HG02981 (cell line): ENCODE measurements at regions not wholly inside any gene's neighbourhood (a gene's known extent, or its start where the extent isn't known, plus 50 kb on each side); places are given as distances from the start of the nearest gene placed in this dataset.
"Not testable (repeated sequence)": the region's sequence is repeated elsewhere in the genome, so short reads cannot be mapped to it uniquely, and the experiment has no call there.

Experiments used
- ATAC-seq: cut with Tn5 transposase; IDR thresholded peaks from one replicate; pipeline ENCODE4 v1.9.1; 2021; ENCODE audit warnings: mild to moderate bottlenecking, moderate library complexity; ENCODE audit not compliant: unreplicated experiment

DNA sequence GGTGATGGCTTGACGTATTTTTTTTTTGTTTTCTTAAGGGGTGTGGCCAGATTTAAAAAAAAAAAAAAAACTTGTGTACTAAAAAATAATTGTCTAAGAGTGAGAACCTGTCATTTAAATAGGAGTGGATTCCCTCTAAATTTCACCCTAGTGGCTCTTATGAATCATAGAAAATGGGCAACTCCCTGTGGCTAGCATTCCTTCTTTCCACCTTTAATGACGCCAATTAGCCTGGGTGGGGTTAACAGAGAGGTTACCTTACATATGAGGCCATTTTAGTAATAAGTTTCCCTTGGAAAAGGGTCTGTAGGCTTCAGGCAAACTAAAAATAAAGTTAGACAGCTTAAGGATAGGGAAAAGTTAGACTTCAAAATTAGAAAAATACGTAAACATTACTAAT, 223.5 kb upstream of the FAM241A start:
- ATAC-seq: no peak

DNA sequence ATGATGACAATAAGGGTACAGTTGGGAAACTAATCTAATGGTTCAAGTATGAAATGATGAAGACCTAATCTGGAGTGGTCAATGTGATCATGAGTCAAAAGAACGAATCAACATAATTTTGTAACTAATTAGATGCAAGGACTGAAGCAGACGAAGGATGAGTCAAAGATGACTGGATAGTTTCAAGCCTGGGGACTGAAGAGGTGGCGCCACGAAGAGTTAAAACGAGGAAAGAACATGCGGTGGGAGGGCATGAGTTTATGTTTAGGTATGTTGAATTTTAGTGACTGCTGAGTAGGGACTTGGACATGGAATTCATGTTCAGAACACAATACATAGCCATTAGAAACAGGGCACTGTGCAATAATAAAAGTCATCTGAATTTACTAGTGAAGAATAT, 221.5 kb upstream of the FAM241A start:
- ATAC-seq: no peak

DNA sequence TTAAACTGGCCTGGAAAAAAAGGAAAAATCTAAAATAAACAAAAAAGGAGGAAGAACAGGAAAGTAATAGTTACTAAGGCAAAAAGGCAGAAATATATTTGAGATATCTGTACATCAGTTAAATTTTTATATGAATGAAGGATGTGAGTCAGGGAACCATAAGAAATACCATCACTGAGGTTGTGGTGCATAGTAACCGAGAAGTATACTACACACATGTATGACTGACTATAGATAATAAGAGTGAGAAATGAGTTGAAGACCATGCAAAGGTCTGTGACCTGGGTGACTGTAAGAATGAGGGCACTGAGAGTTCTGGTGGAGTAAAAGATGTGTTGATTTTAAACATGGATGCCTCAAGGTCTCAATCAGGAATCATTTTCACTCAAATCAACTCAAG, 220.6 kb upstream of the FAM241A start:
- no peak for ATAC-seq

DNA sequence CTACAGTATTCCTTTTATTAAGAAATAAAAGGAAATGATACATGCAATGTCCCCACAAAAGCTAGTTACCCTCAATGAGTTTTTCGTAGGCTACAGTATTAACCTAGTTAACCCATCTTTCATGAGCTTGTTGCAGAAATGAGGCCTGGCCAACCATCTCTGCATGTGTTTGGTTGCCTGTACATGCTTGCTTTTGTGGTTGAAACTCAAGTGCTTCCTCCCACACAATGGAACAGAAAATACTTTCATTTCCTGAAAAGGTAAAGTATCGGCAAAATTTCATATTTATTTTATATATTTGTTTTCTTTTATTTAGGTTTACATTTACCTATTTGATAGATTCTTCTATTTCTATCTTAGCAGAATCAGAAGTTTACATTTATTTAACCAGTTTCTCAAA, 214.6 kb upstream of the FAM241A start:
- ATAC-seq: peak; percentile 100

DNA sequence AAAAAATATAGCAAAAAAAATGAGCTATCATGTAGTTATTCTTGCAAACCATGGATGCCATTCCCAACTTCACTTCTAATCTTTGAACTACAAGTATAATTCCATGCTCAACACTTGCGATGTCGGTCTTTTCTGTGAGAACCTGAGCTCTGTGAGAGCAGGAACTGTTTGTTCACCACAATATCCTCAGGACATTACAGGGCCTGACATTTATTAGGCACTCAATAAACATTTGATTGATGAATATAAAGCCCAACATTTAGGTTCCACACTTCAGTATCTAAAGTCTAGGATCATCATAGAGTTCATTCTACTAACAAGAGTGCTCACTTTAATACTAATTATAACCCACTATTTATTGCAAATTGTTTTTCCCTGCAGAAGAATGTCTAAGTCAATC, 211.6 kb upstream of the FAM241A start:
- no peak for ATAC-seq

DNA sequence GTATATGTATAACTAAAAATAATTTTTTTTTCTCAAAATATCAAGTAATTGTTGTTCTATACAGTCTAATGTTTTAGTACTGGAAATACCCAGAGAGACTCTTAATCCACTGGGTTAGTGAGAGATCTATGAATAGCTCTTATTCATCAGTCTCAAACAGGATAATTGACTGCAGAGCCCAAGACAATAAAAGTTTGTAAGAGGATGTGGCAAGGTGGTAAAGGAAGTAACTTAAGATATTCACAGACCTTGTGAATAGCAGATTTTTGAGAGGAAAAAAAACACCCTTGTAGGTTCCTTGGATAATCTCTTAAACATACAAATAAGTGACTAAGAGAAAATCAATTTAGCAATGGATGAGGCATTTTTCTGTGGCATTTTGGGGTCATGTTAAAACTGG, 210.9 kb upstream of the FAM241A start:
- ATAC-seq: no peak

DNA sequence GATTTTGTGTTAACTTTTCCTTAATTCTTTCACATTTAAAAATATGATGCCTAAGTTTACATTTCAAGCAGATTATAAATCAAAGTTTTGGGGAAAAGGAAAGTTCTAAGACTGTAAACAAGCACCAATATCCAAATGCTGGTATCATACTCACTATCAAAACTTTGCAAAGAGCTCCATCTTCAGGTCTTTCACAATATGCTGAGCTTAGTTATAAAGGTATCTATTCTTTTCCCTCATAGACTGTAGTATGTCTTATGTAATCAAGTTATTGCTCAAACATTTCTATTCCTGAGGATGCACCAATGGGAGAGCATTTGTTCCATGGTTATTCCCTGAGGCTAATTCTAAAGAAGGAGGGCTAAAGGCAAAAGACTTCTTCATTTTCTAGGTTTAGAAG, 207.9 kb upstream of the FAM241A start:
- peak; percentile 79 for ATAC-seq

DNA sequence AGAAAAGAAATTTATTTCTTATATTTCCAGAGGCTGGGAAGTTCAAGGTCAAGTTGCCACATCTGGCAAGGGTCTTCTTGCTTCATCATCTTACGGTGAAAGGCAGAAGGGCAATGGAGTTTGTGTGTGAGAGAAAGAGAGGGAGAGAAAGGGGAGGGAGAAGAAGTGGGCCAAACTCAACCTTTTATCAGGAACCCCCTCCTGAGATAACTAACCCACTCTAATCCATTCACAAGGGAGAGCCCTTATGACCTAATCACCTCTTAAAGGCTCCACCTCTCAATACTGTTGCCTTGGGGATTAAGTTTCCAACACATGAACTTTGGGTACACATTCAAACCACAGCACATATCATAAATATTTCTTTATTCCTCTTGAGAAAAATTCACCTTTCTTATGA, 203.3 kb upstream of the FAM241A start:
- ATAC-seq: no peak

DNA sequence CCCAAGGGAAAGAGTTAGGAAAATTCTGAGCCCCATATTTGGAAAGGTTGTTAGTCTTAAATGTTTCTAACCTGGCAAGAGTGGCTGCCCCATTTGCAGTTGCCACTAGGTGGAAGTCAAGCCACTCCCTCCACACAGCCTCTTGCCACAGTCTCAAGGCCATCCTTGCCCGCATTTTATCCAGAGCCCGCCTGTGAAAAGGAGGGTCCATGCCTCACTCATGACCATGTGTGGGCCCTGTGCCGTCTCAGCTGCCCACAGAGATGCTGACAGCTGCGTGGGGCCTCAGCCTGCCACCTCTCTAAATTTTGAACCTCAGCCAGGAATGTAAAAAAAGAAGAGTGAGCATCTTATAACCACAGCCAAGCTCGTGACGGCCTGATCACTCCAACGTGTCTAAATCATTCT, 201.5 kb upstream of the FAM241A start:
- ATAC-seq: peak; percentile 95

DNA sequence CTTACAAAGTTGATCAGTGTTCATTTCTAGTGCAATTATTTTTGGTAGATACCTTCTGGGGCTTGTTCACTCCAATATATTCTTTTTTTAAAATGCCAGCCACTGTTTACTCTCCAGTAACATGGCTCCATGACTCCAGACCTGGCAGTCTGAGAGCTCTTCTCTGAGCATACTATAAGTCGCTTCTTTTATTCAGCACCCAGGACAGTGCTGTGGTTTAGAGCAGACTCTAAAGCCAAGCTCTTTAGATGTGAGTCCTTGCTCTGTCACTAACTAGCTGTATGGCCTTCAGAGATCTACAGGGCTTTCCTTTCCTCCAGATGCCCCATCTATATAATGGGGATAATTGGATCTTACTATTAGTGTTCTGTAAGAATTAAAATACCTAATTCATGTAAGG, 200.2 kb upstream of the FAM241A start:
- ATAC-seq: no peak

DNA sequence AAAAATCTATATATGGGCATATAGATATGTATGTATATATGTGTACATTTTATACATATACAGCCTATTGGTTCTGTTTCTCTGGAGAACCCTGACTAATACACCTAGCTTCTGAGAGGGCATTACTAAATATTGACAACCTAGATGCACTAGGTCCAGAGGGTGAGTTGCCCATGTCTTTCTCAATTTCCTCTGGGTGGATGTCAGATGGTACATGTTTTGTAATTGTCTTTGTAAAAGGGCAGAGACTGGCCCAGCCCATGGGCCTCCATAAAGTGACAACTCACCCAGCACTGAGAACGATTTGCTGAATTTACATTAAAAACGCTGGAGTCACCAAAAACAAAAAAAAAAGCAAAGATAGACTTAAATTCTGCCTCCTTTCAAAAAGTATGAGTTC, 198.5 kb upstream of the FAM241A start:
- no peak for ATAC-seq

DNA sequence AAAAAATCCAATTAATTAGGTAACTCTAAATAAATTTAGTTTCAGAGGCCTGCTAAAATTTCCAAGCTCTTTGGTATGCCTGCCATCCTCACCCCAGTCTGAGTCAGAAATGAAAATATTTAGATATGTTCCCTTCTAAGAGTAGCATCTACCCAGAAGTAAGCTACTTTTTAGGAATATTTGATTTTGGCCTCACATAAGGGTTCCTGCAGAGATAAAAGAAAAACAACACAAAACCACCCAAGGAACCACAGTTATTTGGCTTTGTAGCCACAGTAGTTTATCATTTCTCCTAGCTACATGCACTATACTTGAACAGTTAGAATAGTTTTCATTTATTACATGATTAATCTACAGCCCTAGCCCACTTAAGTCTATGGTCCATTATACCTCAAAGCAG, 192.6 kb upstream of the FAM241A start:
- ATAC-seq: no peak

DNA sequence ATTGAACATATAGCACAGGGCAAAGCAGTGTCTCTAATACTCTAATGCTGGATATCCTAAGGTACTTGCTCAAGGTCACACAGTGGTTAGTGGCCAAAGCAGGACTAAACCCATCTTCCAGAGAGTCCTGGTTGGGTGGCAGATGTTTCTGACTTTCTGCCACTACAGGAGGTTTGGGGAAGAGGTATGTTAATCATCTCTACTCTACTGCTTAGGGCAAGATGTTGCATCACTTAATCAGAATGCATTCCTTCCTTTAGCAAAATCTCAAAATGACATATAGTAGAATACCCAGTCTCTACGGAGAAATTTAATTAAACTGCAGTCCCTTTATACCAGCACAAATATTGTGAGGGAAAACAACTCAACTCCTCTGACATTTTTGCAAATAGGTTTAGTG, 190.7 kb upstream of the FAM241A start:
- no peak for ATAC-seq

DNA sequence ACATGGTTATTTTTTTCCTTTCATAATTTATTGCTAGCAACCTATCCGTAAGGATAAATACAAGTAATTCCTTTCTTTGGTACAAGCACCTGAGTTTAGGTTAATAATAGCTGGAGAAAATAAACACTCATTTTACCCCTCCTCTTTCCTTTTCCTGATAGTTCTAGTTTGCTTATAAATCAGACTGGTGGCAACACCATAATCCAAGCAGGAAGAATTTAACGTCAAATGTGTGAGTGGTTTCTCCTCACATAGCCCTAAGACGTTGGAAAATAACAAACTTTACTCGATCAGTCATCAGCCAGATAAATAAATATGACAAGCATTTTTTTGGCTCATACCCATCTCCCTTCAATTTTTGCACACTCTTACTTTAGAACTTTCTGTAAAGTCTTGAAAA, 190.3 kb upstream of the FAM241A start:
- no peak for ATAC-seq

DNA sequence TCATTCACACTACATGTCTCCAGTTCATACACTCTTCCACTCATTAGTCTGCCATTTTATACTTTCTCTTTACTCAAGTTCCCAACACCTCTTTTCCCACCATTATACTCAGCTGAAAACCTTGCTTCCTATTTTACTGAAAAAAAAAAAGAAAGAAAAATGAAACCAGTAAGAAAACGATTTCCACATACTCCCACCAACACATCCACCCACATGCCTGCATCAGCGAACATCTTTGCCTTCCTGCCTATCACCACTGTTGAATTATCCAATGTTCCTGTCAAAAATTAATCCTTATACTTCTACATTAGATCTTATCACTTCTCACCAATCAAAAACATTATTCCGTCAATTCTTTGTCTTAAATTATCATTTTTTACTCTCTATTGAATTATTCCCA, 188.1 kb upstream of the FAM241A start:
- no peak for ATAC-seq

DNA sequence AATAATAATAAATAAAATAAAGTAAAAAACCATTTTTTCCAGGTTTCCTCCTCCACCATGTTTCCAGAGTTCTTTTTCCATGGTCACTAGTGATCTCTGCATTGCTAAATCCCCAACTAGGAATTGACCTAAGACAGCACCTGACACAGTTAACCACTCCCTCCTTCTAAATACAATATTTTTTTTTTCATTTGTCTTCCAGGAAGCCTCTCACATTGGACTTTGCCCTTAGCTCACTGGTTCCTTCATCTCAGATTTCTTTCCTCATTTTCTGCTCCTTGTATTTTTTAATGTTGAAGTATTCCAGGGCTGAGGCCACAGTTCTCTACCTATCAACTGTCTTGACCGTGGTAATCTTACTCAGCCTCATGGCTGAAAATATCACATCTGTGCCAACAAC, 187.3 kb upstream of the FAM241A start:
- ATAC-seq: no peak

DNA sequence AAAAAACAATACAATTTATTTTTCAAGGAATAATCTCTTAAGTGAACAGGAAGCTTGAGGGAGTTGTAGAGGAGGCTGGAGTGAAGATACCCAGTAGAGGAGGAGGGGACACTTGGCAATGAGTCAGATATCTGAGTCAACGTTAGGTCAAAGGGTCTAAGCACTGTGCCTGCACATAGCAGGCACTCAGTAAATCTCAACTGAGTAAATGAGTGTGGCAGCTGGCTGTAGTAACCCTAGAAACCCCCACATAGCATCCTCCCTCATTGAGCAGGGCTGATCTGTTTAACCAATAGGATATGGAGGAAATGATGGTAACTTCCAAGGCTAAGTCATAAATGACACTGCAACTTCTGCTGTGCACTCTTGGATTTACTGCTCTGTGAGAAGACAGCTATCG, 186.0 kb upstream of the FAM241A start:
- peak; percentile 27 for ATAC-seq

DNA sequence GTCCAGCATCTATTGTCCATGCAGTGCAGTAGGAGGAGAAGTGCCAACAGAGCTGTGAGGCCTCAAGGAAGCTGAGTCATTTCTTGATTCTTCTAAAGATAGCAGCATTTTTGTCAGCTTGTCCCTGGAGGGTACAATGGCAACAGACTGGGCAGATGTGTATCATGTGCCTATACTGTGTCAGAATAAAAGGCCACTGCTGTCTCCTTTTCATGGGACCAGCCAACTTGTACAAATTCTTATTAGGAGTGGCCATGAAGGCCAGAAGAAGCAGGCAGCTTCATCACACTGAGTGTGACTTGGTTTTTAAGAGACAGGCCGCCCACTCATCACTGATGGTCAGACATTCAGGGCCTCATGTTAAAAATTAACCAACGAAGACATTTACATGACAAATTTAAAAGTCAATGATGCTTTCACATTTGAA, 185.0 kb upstream of the FAM241A start:
- ATAC-seq: peak; percentile 94

DNA sequence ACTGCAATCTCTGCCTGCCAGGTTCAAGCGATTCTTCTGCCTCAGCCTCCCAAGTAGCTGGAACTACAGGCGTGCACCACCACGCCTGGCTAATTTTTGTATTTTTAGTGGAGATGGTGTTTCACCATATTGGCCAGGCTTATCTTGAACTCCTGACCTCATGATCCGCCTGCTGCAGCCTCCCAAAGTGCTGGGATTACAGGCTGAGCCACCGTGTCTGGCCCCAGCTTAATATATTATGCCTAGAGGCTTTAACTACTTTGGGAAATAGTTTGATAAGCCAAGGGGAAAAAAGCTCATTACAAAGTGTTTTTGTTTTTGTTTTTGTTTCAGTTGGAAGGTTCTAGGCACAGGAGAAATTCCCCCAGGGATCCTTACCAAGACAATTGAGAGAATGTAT, 184.2 kb upstream of the FAM241A start:
- ATAC-seq: not testable (repeated sequence)

DNA sequence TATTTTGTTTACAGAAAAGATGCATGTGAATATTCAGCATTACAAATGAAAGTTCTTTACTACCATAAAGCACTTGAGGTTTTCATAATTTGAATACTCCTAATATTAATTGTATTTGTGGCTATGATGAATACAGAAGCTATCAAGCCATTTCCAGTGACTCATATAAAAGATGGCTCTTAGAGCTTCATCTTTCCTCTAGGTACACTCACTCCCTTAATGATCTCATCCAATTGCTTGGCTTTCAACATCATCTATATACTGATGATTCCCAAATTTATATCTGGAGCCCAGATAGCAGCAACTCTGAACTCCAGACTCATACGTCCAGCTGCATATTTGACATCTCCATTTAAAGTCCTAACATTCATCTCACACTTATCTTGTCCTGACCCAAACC, 183.4 kb upstream of the FAM241A start:
- ATAC-seq: no peak

DNA sequence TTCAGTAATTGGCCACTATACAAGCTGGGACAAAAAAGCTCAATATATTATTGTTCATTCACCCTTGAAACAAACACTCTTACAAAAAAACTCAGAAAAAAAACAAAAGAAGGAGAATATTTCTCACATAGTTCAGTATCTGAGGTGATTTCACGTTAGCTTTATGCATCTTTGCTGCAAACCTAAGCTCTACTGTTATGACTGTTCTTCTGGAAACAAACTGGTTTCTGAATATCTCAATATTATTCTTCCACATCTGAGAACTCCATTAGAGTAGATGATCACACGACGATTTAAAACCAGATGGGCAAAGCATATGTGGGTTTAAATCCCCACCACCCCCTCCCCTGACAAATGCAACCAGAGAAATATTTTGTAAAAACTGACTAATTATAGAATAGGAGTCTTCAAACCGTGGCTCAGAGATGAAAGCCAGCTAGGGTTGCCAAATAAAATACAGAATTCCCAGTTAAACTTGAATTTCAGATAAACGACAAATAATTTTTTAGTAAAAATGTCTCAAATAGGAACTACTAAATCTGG, 182.0 kb upstream of the FAM241A start:
- ATAC-seq: no peak

DNA sequence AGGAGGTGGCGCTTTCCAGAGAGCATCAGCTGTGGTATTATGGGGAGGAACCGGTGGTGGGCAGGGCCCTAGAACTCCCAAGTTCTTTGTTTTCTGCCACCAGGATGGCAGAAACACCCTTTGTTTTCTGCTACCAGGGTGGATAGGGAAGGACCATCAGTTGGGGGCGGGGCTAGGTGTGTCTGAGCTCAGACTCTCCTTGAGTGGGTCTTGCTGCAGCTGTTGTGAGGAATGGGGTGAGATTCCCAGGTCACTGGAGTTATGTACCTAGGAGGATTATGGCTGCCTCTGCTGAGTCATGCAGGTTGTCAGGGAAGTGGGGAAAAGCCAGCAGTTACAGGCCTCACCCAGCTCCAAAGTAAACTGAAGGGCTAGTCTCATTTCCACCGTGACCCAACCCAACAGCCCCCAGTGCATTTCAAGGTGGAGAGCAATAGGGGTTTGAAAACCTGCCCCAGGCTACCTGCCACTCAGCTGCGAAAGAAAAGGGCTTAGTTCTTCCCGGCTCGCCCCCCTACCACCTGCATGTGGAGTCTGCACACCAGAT, 167.8 kb upstream of the FAM241A start:
- ATAC-seq: no peak

DNA sequence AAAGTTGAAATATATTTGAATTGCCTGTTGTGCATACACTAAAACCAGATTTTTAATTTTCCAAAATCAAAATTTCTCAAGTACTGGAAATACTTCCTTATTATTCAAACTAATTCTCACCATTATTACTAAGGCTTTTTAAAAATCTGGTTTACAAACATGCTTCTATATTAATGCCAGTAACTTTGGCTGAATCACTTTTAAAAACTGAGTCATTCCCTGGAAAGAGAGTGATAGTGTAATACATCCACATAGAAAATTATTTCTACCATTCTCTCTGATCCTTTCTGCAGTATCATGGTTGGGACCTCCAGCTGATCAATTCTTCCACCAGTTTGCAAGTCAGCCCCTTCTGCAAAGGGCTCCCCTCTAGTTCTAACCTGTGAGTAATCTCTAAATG, 165.3 kb upstream of the FAM241A start:
- no peak for ATAC-seq
